ENCODE measurements at regions not wholly inside any gene's neighbourhood (a gene's known extent, or its start where the extent isn't known, plus 50 kb on each side); places are given as distances from the start of the nearest gene placed in this dataset.

DNA sequence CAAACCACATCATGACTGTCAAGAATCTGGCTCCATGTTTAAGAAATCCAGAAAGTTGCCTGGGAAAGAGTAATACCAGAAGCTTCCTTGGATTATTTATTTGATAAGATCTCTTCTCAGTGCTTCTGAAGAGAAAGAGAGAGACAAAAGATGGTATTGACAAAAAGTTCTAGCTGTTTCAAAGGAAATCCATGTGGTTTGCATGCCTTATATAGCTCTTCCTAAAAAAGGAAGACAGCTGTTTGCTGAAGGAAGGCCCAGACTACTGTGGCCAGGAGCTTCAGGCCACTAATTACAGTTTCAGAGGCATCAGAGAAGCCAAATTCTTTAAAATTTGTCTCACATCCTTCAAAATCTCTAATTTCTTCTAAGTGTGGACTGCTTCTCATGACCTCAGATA, 565.2 kb upstream of the SLIT2 start:
- TF ChIP-seq, protein P1, sequence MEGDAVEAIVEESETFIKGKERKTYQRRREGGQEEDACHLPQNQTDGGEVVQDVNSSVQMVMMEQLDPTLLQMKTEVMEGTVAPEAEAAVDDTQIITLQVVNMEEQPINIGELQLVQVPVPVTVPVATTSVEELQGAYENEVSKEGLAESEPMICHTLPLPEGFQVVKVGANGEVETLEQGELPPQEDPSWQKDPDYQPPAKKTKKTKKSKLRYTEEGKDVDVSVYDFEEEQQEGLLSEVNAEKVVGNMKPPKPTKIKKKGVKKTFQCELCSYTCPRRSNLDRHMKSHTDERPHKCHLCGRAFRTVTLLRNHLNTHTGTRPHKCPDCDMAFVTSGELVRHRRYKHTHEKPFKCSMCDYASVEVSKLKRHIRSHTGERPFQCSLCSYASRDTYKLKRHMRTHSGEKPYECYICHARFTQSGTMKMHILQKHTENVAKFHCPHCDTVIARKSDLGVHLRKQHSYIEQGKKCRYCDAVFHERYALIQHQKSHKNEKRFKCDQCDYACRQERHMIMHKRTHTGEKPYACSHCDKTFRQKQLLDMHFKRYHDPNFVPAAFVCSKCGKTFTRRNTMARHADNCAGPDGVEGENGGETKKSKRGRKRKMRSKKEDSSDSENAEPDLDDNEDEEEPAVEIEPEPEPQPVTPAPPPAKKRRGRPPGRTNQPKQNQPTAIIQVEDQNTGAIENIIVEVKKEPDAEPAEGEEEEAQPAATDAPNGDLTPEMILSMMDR (IDR thresholded peaks at IDR 0.05 in 4 of 5, conservative IDR thresholded peaks at IDR 0.05 in 1 of 5): no peak
- TF ChIP-seq POLR2A (IDR thresholded peaks at IDR 0.05): no peak

All from gastrocnemius medialis (tissue), 4 donors.